ENCODE measurements at regions not wholly inside any gene's neighbourhood (a gene's known extent, or its start where the extent isn't known, plus 50 kb on each side); places are given as distances from the start of the nearest gene placed in this dataset.

- no peaks in the 10 kb centered on the region for H3K9me3 ChIP-seq (ENCODE audit: insufficient read depth, low read length)
- H2AFZ ChIP-seq (ENCODE audit: low read depth, low read length, severe bottlenecking) = no peak overlapping the region
- H3K4me2 ChIP-seq (ENCODE audit: low read depth, low read length, poor library complexity, severe bottlenecking) = no peak overlapping the region
- H3K9me2 ChIP-seq (replicated peaks; ENCODE audit: insufficient read depth, low read length) = no peaks in the 10 kb centered on the region
- no peaks in the 10 kb centered on the region for H3K27me3 ChIP-seq (ENCODE audit: low read length)
- no peaks in the 10 kb centered on the region for H4K20me1 ChIP-seq (ENCODE audit: low read depth, low read length)
- no peaks in the 10 kb centered on the region for H3K79me2 ChIP-seq (ENCODE audit: insufficient read depth, low read length)
- no peaks in the 10 kb centered on the region for H3F3A ChIP-seq (ENCODE audit: insufficient read depth)
- H3K4me3 ChIP-seq (ENCODE audit: insufficient read depth, low read length, poor library complexity, severe bottlenecking) = no peak overlapping the region
- TF ChIP-seq EZH2phosphoT487 (conservative IDR thresholded peaks at IDR 0.05; ENCODE audit: low read length) = no peak
- no peak for TF ChIP-seq CTCF (IDR thresholded peaks at IDR 0.05; ENCODE audit: insufficient read depth, low read length, poor library complexity, severe bottlenecking)
- H3K27ac ChIP-seq (ENCODE audit: low read depth, low read length) = no peak overlapping the region
- H3K9ac ChIP-seq (ENCODE audit: low read length) = no peak overlapping the region
- H3K36me3 ChIP-seq (ENCODE audit: low read length) = no peaks in the 10 kb centered on the region
Measured at GRCh38 chr16:16805809-16806208, 426.9 kb downstream of the NPIPA7 start.

DNA sequence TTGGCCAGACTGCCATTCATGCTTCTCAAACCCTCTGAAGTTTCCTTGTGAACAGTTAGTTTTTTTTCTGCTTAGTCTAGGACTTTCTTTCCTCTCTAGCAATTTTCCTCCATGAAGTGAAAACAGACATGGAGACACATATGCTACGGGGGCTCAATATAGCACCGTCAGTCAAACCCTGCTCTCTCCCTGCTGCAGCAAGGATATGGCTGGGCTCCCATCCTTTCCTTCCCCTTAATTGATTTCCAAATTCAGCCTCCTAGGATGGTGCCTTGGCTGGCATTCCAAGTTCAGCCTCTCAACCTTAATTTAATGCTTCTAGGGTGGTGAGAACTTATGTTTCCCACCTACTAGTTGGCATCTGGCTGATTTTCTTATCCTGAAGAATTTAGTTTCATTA, 436.7 kb downstream of the NPIPA7 start:
- Histone ChIP-seq H3K27ac (ENCODE audit: low read depth, low read length) (no peak overlapping the region), H3K4me2 (ENCODE audit: low read depth, low read length, poor library complexity, severe bottlenecking) (no peak overlapping the region), H3K9me2 (replicated peaks; ENCODE audit: insufficient read depth, low read length) (no peaks in the 10 kb centered on the region), H3F3A (ENCODE audit: insufficient read depth) (no peaks in the 10 kb centered on the region), H2AFZ (ENCODE audit: low read depth, low read length, severe bottlenecking) (no peak overlapping the region), H3K27me3 (ENCODE audit: low read length) (no peaks in the 10 kb centered on the region), H3K4me3 (ENCODE audit: insufficient read depth, low read length, poor library complexity, severe bottlenecking) (no peak overlapping the region), H3K9ac (ENCODE audit: low read length) (no peak overlapping the region), H3K36me3 (ENCODE audit: low read length) (no peaks in the 10 kb centered on the region), H3K9me3 (ENCODE audit: insufficient read depth, low read length) (no peaks in the 10 kb centered on the region), H4K20me1 (ENCODE audit: low read depth, low read length) (no peaks in the 10 kb centered on the region), H3K79me2 (ENCODE audit: insufficient read depth, low read length) (no peaks in the 10 kb centered on the region)
- no peak for TF ChIP-seq EZH2phosphoT487 (conservative IDR thresholded peaks at IDR 0.05; ENCODE audit: low read length)
- no peak for TF ChIP-seq CTCF (IDR thresholded peaks at IDR 0.05; ENCODE audit: insufficient read depth, low read length, poor library complexity, severe bottlenecking)

DNA sequence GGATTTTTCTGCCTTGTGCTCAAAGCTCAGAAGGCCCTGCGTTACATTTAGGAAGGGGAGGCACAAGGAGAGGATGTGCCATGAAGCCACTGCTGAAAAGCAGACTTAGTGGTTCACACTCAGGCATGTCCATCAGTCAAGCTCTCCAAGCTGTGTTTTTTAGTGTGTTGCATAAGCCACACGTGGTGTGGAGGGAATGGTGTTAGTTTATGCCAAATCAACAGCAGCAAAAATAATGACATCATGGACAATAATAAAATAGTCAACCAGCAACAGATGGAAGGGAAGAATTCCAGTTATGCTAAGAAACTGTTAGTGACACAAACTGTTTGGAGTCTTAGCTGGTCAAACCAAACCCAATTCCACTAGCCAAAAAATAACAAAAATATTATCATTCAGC, 438.3 kb downstream of the NPIPA7 start:
- Histone ChIP-seq H3K9ac (ENCODE audit: low read length) (no peak overlapping the region), H3F3A (ENCODE audit: insufficient read depth) (no peaks in the 10 kb centered on the region), H3K9me2 (replicated peaks; ENCODE audit: insufficient read depth, low read length) (no peaks in the 10 kb centered on the region), H3K27me3 (ENCODE audit: low read length) (no peaks in the 10 kb centered on the region), H3K27ac (ENCODE audit: low read depth, low read length) (no peak overlapping the region), H2AFZ (ENCODE audit: low read depth, low read length, severe bottlenecking) (no peak overlapping the region), H3K79me2 (ENCODE audit: insufficient read depth, low read length) (no peaks in the 10 kb centered on the region), H3K9me3 (ENCODE audit: insufficient read depth, low read length) (no peaks in the 10 kb centered on the region), H3K4me3 (ENCODE audit: insufficient read depth, low read length, poor library complexity, severe bottlenecking) (no peak overlapping the region), H4K20me1 (ENCODE audit: low read depth, low read length) (no peaks in the 10 kb centered on the region), H3K4me2 (ENCODE audit: low read depth, low read length, poor library complexity, severe bottlenecking) (no peak overlapping the region), H3K36me3 (ENCODE audit: low read length) (no peaks in the 10 kb centered on the region)
- TF ChIP-seq EZH2phosphoT487 (conservative IDR thresholded peaks at IDR 0.05; ENCODE audit: low read length) (no peak), CTCF (IDR thresholded peaks at IDR 0.05; ENCODE audit: insufficient read depth, low read length, poor library complexity, severe bottlenecking) (no peak)

DNA sequence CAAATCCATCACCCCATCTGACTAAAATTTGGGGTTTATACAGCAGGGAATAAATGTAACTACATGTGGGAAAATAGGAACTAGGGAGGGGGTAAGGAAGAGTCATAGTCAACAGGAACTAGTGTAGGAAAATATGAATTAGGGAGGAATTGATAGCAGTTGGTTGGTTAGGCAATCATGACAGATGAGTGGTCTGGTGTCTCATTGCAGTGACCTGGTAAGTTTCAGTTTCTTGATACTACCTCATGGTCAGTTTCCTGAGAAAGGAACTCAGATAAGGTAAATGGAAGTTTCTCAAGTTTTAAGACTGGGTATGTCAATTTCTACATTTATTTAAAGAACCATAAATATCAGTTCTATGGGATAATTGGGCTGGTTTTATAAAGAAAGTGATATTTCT, 442.3 kb downstream of the NPIPA7 start:
- Histone ChIP-seq H3K4me2 (ENCODE audit: low read depth, low read length, poor library complexity, severe bottlenecking) (no peak overlapping the region), H3K27me3 (ENCODE audit: low read length) (no peaks in the 10 kb centered on the region), H3K9me3 (ENCODE audit: insufficient read depth, low read length) (no peaks in the 10 kb centered on the region), H3K9ac (ENCODE audit: low read length) (no peak overlapping the region), H2AFZ (ENCODE audit: low read depth, low read length, severe bottlenecking) (no peak overlapping the region), H3K9me2 (replicated peaks; ENCODE audit: insufficient read depth, low read length) (no peaks in the 10 kb centered on the region), H3F3A (ENCODE audit: insufficient read depth) (no peaks in the 10 kb centered on the region), H3K79me2 (ENCODE audit: insufficient read depth, low read length) (no peaks in the 10 kb centered on the region), H3K36me3 (ENCODE audit: low read length) (no peaks in the 10 kb centered on the region), H4K20me1 (ENCODE audit: low read depth, low read length) (no peaks in the 10 kb centered on the region), H3K4me3 (ENCODE audit: insufficient read depth, low read length, poor library complexity, severe bottlenecking) (no peak overlapping the region), H3K27ac (ENCODE audit: low read depth, low read length) (no peak overlapping the region)
- no peak for TF ChIP-seq EZH2phosphoT487 (conservative IDR thresholded peaks at IDR 0.05; ENCODE audit: low read length)

All from SU-DHL-6 (cell line).